HT1080 (cell line): ENCODE measurements at regions not wholly inside any gene's neighbourhood (a gene's known extent, or its start where the extent isn't known, plus 50 kb on each side); places are given as distances from the start of the nearest gene placed in this dataset.
A peak's percentile ranks its signal among the peaks of the same experiment; 100 is the strongest.
"Not testable (repeated sequence)": the region's sequence is repeated elsewhere in the genome, so short reads cannot be mapped to it uniquely, and the experiment has no call there.

Experiments used
- DNase-seq: peaks from one replicate; pipeline ENCODE4 v3.0.0-alpha.2; 2015; ENCODE audit warnings: low read depth

- DNase-seq: no peak
These were observed 118.9 kb downstream of the ACAA2 start for GRCh38 chr18:49694402-49694801.

GRCh38 chr18:49693717-49694005 lies 119.7 kb downstream of the ACAA2 start:
- no peak for DNase-seq

GRCh38 chr18:49692906-49693716 lies 120.2 kb downstream of the ACAA2 start:
- no peak for DNase-seq

- DNase-seq: peak; percentile 95
These were observed 122.1 kb downstream of the ACAA2 start for GRCh38 chr18:49691177-49691608.

- peak; percentile 94 for DNase-seq
These were observed 123.0 kb downstream of the ACAA2 start for GRCh38 chr18:49690312-49690711.

- peak; percentile 24 for DNase-seq
These were observed 123.5 kb downstream of the LIPG start for GRCh38 chr18:49685231-49685942.

- DNase-seq: not testable (repeated sequence)
These were observed 120.9 kb downstream of the LIPG start for GRCh38 chr18:49682803-49683190.

GRCh38 chr18:49682173-49682802 lies 120.4 kb downstream of the LIPG start:
- no peak for DNase-seq

- no peak for DNase-seq
These were observed 119.5 kb downstream of the LIPG start for GRCh38 chr18:49681387-49681786.

GRCh38 chr18:49678440-49678839 lies 116.6 kb downstream of the LIPG start:
- DNase-seq: no peak

GRCh38 chr18:49677762-49678413 lies 116.0 kb downstream of the LIPG start:
- no peak for DNase-seq

GRCh38 chr18:49677081-49677480 lies 115.2 kb downstream of the LIPG start:
- no peak for DNase-seq

GRCh38 chr18:49673281-49673680 lies 111.4 kb downstream of the LIPG start:
- no peak for DNase-seq

- DNase-seq: no peak
These were observed 111.0 kb downstream of the LIPG start for GRCh38 chr18:49672853-49673252.

GRCh38 chr18:49669403-49669802 lies 107.5 kb downstream of the LIPG start:
- DNase-seq: no peak

- no peak for DNase-seq
These were observed 106.9 kb downstream of the LIPG start for GRCh38 chr18:49668574-49669275.

- no peak for DNase-seq
These were observed 105.6 kb downstream of the LIPG start for GRCh38 chr18:49667462-49667861.

GRCh38 chr18:49666045-49666775 lies 104.4 kb downstream of the LIPG start:
- DNase-seq: no peak

- DNase-seq: no peak
These were observed 102.3 kb downstream of the LIPG start for GRCh38 chr18:49663899-49664890.
